PFSK-1 (cell line): ENCODE measurements at regions not wholly inside any gene's neighbourhood (a gene's known extent, or its start where the extent isn't known, plus 50 kb on each side); places are given as distances from the start of the nearest gene placed in this dataset.

Experiments
- FOXP2 ChIP-seq: optimal IDR thresholded peaks from 2 replicates; pipeline ENCODE3; 2011; ENCODE audit warnings: borderline replicate concordance, control low read depth, inconsistent platforms; ENCODE audit not compliant: insufficient read depth; ENCODE audit errors: extremely low read length, extremely low read depth
- POLR2AphosphoS5 ChIP-seq: IDR thresholded peaks from 2 replicates; pipeline ENCODE4 v1.6.1; 2012; ENCODE audit warnings: low read depth, mild to moderate bottlenecking, control low read depth, low read length, moderate library complexity
- SIN3A ChIP-seq: IDR thresholded peaks from 2 replicates; pipeline ENCODE4 v1.6.1; 2012; ENCODE audit warnings: mild to moderate bottlenecking, low read length, moderate library complexity, borderline replicate concordance; ENCODE audit not compliant: insufficient read depth
- TAF1 ChIP-seq: IDR thresholded peaks from 2 replicates; pipeline ENCODE4 v1.6.1; 2012; ENCODE audit warnings: low read length, control low read depth, borderline replicate concordance; ENCODE audit not compliant: insufficient read depth
- TF ChIP-seq, protein P1 (sequence below), 2 experiments: IDR thresholded peaks; 2 replicates each; pipeline versions ENCODE4 v1.6.1 to v1.8.0; 2011 to 2012; ENCODE audit warnings: low read depth in 2 of 2, low read length in 2 of 2, control low read depth in 1 of 2, inconsistent platforms in 1 of 2, mild to moderate bottlenecking in 1 of 2, moderate library complexity in 1 of 2; ENCODE audit not compliant: insufficient read depth in 1 of 2

DNA sequence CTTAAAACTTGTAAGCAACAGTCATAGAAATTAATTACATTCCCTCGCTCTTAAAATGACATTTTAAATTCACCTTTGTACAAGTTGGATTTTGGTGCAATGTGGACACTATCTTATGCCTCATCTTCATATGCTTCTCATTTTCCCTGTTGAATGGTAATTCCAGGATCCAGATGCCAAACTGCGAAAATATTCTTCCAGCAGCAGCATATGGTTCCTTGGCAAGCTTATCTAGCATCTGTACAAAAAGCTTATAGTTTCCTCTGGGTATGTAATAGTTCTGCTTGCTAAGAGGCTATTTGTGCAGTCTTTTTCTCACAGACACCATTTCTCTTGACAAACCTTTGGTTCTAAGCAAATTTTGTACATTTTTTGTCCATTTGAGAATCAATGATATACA is 2079.7 kb upstream of the AGA start:
- no peak for TF ChIP-seq TAF1
- TF ChIP-seq, protein P1, sequence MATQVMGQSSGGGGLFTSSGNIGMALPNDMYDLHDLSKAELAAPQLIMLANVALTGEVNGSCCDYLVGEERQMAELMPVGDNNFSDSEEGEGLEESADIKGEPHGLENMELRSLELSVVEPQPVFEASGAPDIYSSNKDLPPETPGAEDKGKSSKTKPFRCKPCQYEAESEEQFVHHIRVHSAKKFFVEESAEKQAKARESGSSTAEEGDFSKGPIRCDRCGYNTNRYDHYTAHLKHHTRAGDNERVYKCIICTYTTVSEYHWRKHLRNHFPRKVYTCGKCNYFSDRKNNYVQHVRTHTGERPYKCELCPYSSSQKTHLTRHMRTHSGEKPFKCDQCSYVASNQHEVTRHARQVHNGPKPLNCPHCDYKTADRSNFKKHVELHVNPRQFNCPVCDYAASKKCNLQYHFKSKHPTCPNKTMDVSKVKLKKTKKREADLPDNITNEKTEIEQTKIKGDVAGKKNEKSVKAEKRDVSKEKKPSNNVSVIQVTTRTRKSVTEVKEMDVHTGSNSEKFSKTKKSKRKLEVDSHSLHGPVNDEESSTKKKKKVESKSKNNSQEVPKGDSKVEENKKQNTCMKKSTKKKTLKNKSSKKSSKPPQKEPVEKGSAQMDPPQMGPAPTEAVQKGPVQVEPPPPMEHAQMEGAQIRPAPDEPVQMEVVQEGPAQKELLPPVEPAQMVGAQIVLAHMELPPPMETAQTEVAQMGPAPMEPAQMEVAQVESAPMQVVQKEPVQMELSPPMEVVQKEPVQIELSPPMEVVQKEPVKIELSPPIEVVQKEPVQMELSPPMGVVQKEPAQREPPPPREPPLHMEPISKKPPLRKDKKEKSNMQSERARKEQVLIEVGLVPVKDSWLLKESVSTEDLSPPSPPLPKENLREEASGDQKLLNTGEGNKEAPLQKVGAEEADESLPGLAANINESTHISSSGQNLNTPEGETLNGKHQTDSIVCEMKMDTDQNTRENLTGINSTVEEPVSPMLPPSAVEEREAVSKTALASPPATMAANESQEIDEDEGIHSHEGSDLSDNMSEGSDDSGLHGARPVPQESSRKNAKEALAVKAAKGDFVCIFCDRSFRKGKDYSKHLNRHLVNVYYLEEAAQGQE (IDR thresholded peaks at IDR 0.05; ENCODE audit: insufficient read depth in 1 of 2, low read depth in 2 of 2, low read length in 2 of 2): no peak
- no peak for TF ChIP-seq SIN3A
- no peak for TF ChIP-seq FOXP2

DNA sequence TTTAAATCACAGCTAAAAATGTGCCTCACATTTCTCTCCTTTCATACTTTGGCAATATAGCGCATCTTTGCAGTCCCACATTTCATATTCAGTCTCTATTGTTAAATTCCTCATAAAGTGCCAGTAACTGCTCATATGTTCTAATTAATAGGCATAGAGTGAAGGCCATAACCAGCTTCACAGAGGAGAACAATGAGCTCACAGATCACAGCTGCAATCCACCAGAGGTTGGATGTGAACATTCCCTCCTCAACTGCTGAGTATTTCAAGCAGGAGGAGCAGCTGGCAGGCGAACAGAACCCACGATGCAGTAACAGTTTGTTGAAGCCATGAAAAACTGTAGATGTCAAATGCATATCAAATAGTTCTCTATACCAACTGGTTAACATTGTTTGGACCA is 2088.7 kb upstream of the AGA start:
- TF ChIP-seq FOXP2 (no peak), SIN3A (no peak), POLR2AphosphoS5 (no peak), TAF1 (no peak)
- TF ChIP-seq, protein P1 (IDR thresholded peaks at IDR 0.05; ENCODE audit: insufficient read depth in 1 of 2, low read depth in 2 of 2, low read length in 2 of 2): no peak

- no peak for TF ChIP-seq TAF1
- TF ChIP-seq POLR2AphosphoS5: no peak
- TF ChIP-seq, protein P1 (IDR thresholded peaks at IDR 0.05; ENCODE audit: insufficient read depth in 1 of 2, low read depth in 2 of 2, low read length in 2 of 2): no peak
- no peak for TF ChIP-seq FOXP2
- no peak for TF ChIP-seq SIN3A
These were observed 2094.5 kb upstream of the AGA start for GRCh38 chr4:179536694-179537093.

DNA sequence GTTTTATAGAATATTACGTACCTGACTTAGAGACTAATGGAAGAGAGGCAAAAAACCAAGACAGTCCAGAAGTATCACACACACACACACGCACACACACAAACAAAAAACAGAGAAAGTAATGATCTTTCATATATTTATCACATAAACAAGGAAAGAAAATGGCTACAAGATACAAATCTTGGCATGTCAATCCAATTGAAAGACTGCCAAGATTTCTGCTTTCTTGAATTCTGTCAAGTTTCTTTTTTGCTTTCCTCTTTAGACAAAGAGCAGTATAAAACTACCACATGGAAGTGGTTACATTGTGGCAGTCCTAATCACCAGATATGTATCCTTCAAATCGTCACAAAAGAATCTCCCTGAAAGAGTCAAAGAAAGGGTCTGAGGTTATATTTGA is 2097.4 kb upstream of the AGA start:
- TF ChIP-seq POLR2AphosphoS5 (no peak), TAF1 (no peak), FOXP2 (no peak), SIN3A (no peak)
- TF ChIP-seq, protein P1 (IDR thresholded peaks at IDR 0.05; ENCODE audit: insufficient read depth in 1 of 2, low read depth in 2 of 2, low read length in 2 of 2): no peak

DNA sequence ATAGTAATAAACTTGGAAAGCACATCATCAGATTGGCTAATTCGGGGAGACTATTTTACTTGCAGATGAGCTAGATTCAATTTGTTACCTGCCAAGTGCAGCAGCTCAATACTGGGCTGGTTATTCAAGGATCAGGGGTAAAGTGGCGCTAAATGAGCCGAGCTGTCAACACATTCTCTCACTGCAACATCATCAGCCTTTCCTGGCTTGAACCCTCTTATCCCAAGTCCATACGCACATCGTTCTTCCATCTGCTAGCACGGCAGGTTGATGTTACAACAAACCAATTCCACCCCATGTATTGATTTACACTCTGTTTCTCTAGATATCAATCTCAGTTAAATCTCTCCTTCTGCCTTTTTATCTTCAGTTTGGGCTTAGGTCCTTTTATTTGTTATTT is 2101.5 kb upstream of the AGA start:
- TF ChIP-seq FOXP2: no peak
- TF ChIP-seq SIN3A: no peak
- TF ChIP-seq TAF1: no peak
- TF ChIP-seq POLR2AphosphoS5: no peak
- TF ChIP-seq, protein P1 (IDR thresholded peaks at IDR 0.05; ENCODE audit: insufficient read depth in 1 of 2, low read depth in 2 of 2, low read length in 2 of 2): no peak
